Stimulated activated CD4-positive, alpha-beta T cell treated with anti-CD3 and anti-CD28 coated beads, Interleukin-4, amount 100 ng/mL, for 48 hours (primary cell): ENCODE measurements at regions not wholly inside any gene's neighbourhood (a gene's known extent, or its start where the extent isn't known, plus 50 kb on each side); places are given as distances from the start of the nearest gene placed in this dataset.
"Not testable (repeated sequence)": the region's sequence is repeated elsewhere in the genome, so short reads cannot be mapped to it uniquely, and the experiment has no call there.

Experiments used
- DNase-seq, 2 donors: peaks; one replicate each; pipeline ENCODE4 v3.0.0-alpha.2; 2020; ENCODE audit warnings: low read depth in 2 of 2

DNA sequence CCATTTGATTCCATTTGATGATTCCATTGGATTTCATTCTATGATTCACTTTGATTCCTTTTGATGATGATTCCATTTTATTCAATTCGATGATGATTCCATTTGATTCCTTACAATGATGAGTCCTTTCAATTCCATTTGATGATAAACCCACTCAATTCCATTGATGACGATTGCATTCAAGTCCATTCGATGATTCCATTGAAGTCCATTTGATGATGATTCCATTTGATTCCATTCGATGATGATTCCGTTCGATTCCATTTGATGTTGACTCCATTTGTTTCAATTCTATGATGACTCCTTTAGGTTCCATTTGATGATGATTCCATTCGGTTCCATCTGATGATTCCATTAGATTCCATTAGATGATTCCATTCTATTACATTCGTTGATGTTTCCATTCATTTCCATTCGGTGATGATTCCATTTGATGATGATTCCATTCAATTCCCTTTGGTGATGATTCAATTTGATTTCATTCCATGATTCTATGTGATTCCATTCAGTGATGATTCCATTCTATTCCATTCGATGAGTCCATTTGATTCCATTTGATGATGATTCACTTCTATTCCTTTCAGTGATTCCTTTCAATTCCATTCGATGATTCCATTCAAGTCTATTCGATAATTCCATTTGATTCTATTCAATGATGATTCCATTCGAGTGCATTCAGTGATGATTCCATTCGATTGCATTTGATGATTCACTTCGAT is 1106.0 kb downstream of the RPIA start:
- no peak for DNase-seq

DNA sequence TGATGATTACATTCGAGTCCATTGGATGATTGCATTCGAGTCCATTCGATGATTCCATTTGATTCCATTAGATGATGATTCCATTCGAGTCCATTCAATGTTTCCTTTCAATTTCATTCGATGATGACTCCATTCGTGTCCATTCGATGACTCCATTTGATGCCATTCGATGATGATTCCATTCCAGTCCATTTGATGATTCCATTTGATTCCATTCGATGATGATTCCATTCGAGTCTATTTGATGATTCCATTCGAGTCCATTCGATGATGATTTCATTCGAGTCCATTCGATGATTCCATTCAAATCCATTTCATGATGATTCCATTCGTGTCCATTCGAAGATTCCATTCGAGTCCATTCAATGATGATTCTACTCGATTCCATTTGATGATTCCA is 1109.7 kb downstream of the RPIA start:
- DNase-seq: not testable (repeated sequence)

GRCh38 chr2:89806363-89806762 is 1114.9 kb downstream of the RPIA start:
- DNase-seq: not testable (repeated sequence)

DNA sequence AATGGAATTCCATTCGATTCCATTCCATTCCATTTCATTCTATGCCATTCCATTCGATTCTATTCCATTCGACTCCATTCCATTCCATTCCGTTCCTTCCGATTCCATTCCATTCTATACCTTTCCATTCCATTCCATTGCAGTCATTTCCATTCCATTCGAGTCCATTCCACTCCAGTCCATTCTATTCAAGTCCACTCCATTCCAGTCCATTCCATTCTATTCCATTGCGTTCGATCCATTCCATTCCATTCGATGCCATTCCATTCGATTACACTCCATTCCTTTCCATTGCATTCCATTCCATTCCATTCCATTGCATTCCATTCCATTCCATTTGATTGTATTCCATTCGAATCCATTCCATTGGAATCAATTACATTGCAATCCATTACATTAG is 1119.8 kb downstream of the RPIA start:
- DNase-seq: no peak

DNA sequence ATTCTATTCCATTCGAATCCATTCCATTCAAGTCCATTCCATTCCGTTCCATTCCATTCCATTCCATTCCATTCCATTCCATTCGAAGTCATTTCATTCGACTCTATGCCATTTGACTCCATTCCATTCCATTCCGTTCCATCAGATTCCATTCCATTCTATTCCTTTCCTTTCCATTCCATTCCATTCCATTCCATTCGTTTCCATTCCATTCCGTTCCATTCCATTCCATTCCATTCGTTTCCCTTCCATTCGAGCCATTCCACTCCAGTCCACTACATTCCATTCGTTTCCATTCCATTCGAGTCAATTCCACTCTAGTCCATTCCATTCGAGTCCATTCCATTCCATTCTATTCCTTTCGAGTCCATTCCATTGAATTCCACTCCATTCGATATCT is 1120.4 kb downstream of the RPIA start:
- DNase-seq: not testable (repeated sequence)

GRCh38 chr2:89814359-89814758 is 1122.9 kb downstream of the RPIA start:
- DNase-seq: not testable (repeated sequence)

- no peak for DNase-seq
Measured at GRCh38 chr2:89818873-89819272, 1127.4 kb downstream of the RPIA start.

DNA sequence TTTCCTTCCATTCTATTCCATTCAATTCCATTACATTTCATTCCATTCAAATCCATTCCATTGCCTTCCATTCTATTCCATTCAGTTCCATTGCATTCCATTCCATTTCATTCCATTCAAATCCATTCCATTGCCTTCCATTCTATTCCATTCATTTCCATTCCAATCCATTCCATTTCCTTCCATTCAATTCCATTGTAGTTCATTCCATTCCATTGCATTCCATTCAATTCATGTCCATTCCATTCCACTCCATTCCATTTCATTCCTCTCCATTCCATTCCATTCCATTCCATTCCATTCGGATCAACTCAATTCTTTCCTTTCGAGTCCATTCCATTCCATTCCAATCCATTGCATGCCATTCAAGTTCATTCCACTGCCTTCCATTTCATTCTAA is 1128.3 kb downstream of the RPIA start:
- no peak for DNase-seq

GRCh38 chr2:89820248-89820647 is 1128.8 kb downstream of the RPIA start:
- no peak for DNase-seq

DNA sequence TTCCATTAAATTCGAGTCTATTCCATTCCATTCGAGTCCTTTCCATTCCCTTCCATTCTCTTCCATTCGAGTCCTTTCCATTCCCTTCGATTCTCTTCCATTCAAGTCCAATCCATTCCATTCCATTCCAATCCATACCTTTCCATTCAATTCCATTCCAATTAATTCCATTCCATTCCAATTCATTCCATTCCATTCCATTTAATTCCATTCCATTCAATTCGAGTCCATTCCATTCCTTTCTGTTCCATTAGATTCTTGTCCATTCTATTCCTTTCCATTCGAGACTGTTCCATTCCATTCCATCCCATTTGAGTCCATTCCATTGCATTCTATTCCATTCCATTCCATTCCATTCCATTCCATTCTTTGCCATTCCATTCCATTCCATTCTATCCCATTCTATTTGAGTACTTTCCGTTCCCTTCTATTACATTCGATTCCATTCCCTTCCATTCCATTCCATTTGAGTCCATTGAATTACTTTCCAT is 1130.0 kb downstream of the RPIA start:
- DNase-seq: no peak

- not testable (repeated sequence) for DNase-seq
Measured at GRCh38 chr2:89822342-89822741, 1130.9 kb downstream of the RPIA start.

DNA sequence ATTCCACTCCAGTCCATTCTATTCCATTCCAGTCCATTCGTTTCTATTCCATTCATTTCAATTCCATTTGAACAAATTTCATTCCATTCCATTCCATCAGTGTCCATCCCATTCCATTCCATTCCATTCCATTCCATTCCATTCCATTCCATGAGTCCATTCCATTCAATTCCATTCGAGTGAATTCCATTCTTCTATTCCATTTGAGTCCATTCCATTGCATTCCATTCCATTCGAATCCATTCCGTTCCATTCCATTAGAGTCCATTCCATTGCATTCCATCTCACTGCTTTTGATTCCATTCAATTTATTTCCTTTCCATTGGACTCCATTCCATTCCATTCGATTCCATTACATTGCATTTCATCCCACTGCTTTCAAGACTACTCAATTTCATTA is 1132.1 kb downstream of the RPIA start:
- DNase-seq: no peak

GRCh38 chr2:89825034-89825433 is 1133.6 kb downstream of the RPIA start:
- DNase-seq: no peak

DNA sequence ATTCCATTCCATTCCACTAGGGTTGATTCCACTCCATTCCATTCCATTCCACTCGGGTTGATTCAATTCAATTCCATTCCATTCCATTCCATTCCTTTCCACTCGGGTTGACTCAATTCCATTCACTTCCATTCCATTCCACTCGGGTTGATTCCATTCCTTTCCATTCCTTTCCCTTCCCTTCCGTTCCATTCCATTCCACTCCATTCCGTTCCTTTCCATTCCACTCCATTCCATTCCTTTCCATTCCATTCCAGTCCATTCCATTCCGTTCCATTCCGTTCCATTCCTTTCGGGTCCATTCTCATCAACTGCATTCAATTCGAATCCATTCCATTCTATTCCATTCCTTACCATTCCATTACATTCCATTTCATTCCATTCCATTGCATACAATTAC is 1135.3 kb downstream of the RPIA start:
- DNase-seq: not testable (repeated sequence)

- not testable (repeated sequence) for DNase-seq
Measured at GRCh38 chr2:89827829-89828228, 1136.4 kb downstream of the RPIA start.

- not testable (repeated sequence) for DNase-seq
Measured at GRCh38 chr2:89828416-89828815, 1136.9 kb downstream of the RPIA start.

GRCh38 chr2:89828961-89829631 is 1137.6 kb downstream of the RPIA start:
- DNase-seq: not testable (repeated sequence)

- no peak for DNase-seq
Measured at GRCh38 chr2:89829828-89830227, 1138.4 kb downstream of the RPIA start.

- not testable (repeated sequence) for DNase-seq
Measured at GRCh38 chr2:89830341-89831218, 1139.1 kb downstream of the RPIA start.

GRCh38 chr2:89831641-89832498 is 1140.4 kb downstream of the RPIA start:
- DNase-seq: no peak

- no peak for DNase-seq
Measured at GRCh38 chr2:89833116-89833779, 1141.8 kb downstream of the RPIA start.
